ENCODE measurements at regions not wholly inside any gene's neighbourhood (a gene's known extent, or its start where the extent isn't known, plus 50 kb on each side); places are given as distances from the start of the nearest gene placed in this dataset.

GRCh38 chr16:55264949-55265348 is 59.1 kb upstream of the IRX6 start:
- no peak for DNase-seq (ENCODE audit: low read depth)

GRCh38 chr16:55265926-55266325 is 58.1 kb upstream of the IRX6 start:
- no peak for DNase-seq (ENCODE audit: low read depth)

- DNase-seq (ENCODE audit: low read depth) = no peak
Observed at GRCh38 chr16:55271945-55272513, 52.0 kb upstream of the IRX6 start.

- DNase-seq (ENCODE audit: low read depth) = no peak
Observed at GRCh38 chr16:55272744-55273143, 51.3 kb upstream of the IRX6 start.

GRCh38 chr16:55273356-55273755 is 50.6 kb upstream of the IRX6 start:
- no peak for DNase-seq (ENCODE audit: low read depth)

GRCh38 chr16:55273959-55274358 is 50.0 kb upstream of the IRX6 start:
- no peak for DNase-seq (ENCODE audit: low read depth)

Data from forelimb muscle (tissue), 1 donor.